ENCODE measurements at regions not wholly inside any gene's neighbourhood (a gene's known extent, or its start where the extent isn't known, plus 50 kb on each side); places are given as distances from the start of the nearest gene placed in this dataset.

DNA sequence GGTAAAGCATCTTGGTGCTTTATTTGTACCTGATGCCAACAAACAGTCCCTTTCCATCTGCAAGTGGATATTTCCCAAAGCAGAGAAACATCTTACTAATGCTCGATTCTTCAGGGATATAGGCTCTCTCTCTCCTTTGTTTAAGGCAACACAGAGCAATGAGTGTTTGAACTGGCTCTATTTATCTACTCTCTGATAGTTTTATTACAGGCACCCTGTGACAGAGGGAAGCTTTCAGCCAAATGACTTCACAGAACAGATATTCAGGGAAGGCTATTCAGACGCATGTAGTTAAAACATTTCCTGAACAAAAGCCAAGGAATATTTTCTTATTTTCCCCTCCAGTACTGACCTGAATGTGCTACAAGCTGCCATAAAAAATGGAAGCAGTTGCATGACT, 141.8 kb downstream of the YIPF5 start:
- H3K36me3 ChIP-seq = no peaks in the 10 kb centered on the region
- no peak overlapping the region for H3K27ac ChIP-seq
- TF ChIP-seq, protein P1, sequence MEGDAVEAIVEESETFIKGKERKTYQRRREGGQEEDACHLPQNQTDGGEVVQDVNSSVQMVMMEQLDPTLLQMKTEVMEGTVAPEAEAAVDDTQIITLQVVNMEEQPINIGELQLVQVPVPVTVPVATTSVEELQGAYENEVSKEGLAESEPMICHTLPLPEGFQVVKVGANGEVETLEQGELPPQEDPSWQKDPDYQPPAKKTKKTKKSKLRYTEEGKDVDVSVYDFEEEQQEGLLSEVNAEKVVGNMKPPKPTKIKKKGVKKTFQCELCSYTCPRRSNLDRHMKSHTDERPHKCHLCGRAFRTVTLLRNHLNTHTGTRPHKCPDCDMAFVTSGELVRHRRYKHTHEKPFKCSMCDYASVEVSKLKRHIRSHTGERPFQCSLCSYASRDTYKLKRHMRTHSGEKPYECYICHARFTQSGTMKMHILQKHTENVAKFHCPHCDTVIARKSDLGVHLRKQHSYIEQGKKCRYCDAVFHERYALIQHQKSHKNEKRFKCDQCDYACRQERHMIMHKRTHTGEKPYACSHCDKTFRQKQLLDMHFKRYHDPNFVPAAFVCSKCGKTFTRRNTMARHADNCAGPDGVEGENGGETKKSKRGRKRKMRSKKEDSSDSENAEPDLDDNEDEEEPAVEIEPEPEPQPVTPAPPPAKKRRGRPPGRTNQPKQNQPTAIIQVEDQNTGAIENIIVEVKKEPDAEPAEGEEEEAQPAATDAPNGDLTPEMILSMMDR (IDR thresholded peaks at IDR 0.05) = no peak
- H3K9me3 ChIP-seq = no peaks in the 10 kb centered on the region
- H3K4me1 ChIP-seq = peaks cover 0 to 7% of the 10 kb centered on the region in 2 donors
- no peak for DNase-seq (ENCODE audit: low spot score in 2 of 2)
- no peaks in the 10 kb centered on the region for H3K27me3 ChIP-seq
- peak overlapping the region in 1 of 2 donors; percentile 7 for H3K4me3 ChIP-seq
- intact Hi-C loops (cut with DNase I) = no loop called here

DNA sequence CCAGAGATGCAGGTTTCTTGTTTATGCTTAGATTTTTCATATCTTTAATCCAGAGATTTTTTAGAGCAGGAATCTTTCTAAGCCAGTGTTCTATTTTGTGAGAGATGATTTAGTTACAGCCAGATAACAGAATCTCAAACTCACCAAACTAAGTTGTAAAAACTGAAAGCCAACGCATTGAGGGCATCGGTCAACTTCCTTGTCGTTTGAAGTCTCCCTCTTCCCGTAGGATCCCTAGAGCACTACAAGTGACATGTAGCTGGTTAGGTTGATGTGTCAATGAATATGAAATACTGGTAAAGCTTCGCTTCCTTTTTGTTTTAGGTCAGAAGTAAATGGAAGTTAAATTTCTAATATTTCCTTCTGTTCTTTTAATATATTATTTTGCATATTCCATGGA, 139.6 kb downstream of the YIPF5 start:
- no peak overlapping the region for H3K4me3 ChIP-seq
- no peaks in the 10 kb centered on the region for H3K9me3 ChIP-seq
- no peaks in the 10 kb centered on the region for H3K36me3 ChIP-seq
- H3K27ac ChIP-seq = no peak overlapping the region
- TF ChIP-seq, protein P1 (IDR thresholded peaks at IDR 0.05) = no peak
- H3K27me3 ChIP-seq = no peaks in the 10 kb centered on the region
- peaks cover 0 to 7% of the 10 kb centered on the region in 2 donors for H3K4me1 ChIP-seq
- intact Hi-C loops (cut with DNase I) = no loop called here
- no peak for DNase-seq (ENCODE audit: low spot score in 2 of 2)

DNA sequence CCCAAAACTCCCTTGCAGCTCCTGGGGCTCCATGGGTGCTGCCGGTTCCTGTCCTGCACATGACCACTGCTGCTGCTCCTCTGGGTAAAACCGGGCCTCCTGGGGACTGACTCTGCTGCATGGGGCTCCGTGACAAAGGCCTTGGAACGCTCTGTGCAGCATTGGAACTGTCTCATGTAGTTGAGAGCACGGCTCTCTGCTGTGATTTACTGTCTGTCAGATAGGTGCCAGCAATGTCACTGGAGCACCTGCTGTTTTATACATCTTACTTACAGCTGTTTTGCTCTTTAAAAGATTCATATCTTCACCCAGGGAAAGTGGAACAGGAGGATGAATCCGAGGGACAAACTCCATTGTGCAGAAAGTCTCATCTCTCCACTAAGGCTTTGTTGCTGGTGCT, 138.1 kb downstream of the YIPF5 start:
- Histone ChIP-seq H3K36me3 (no peaks in the 10 kb centered on the region), H3K4me1 (peaks cover 0 to 7% of the 10 kb centered on the region in 2 donors), H3K4me3 (no peak overlapping the region), H3K9me3 (no peaks in the 10 kb centered on the region), H3K27me3 (no peaks in the 10 kb centered on the region), H3K27ac (no peak overlapping the region)
- intact Hi-C loops (cut with DNase I) = no loop called here
- no peak for DNase-seq (ENCODE audit: low spot score in 2 of 2)
- TF ChIP-seq, protein P1 (IDR thresholded peaks at IDR 0.05) = no peak

DNA sequence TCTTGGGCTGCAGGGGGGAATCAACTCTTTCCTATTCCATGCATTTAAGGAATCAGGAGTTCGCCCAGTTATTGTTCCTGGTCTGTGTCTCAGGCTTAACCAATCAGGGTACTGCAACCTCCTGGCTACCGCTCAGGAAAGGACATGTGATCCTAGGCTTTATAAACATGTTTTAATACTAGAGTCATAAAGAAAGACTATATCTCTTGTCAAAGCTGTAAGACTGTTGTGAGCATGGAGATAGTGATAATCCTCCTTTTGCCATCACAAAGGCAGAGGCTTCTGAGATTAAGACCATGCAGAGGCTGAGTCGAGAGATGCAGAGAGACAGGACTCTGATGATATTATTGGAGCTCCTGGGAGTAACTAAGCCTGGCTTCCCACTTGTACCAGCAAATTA, 137.0 kb downstream of the YIPF5 start:
- Histone ChIP-seq H3K4me3 (no peak overlapping the region), H3K27ac (no peak overlapping the region)
- intact Hi-C loops (cut with DNase I) = no loop called here

DNA sequence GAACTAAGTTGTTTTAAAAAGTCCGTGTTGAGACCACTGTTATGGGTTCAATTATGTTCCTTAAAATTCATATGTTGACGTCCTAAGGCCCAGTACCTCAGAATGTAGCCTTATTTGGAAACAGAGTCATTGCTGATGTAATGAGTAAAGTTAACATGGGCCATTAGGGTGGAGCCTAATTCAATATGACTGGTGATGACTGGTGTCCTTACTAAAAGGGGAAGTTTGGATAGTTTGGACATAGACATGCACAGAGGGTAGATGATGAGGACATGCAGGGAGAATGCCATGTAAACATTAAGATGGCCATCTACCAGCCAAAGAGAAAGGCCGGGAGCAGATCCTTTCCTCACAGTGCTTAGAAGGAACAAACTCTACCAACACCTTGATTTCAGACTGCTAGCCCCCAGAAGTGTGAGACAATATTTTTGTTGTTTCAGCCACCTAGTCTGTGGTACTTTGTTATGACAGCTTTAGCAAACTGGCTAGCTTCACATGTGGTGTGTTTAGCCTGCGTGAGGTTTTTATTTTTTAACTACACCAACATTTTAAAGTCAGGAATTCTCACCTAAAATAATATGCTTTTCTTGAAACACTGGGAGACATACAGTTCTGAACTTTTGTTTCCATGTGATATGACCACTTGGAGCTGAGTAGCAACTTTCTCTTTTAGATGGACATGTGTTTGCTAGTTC, 135.3 kb downstream of the YIPF5 start:
- Histone ChIP-seq H3K9me3 (no peaks in the 10 kb centered on the region), H3K27ac (no peak overlapping the region), H3K36me3 (no peaks in the 10 kb centered on the region), H3K4me3 (no peak overlapping the region), H3K27me3 (no peaks in the 10 kb centered on the region), H3K4me1 (no peaks in the 10 kb centered on the region)
- TF ChIP-seq, protein P1 (IDR thresholded peaks at IDR 0.05) = no peak
- no peak for DNase-seq (ENCODE audit: low spot score in 2 of 2)
- intact Hi-C loops (cut with DNase I) = no loop called here

More for the DNA sequence above, 137.0 kb downstream of the YIPF5 start:
- peaks cover 0 to under 1% of the 10 kb centered on the region in 2 donors for H3K4me1 ChIP-seq
- TF ChIP-seq, protein P1 (IDR thresholded peaks at IDR 0.05) = no peak
- no peaks in the 10 kb centered on the region for H3K27me3 ChIP-seq
- no peaks in the 10 kb centered on the region for H3K9me3 ChIP-seq
- no peak for DNase-seq (ENCODE audit: low spot score in 2 of 2)
- H3K36me3 ChIP-seq = no peaks in the 10 kb centered on the region
